NCI-H146 (cell line): ENCODE measurements at regions not wholly inside any gene's neighbourhood (a gene's known extent, or its start where the extent isn't known, plus 50 kb on each side); places are given as distances from the start of the nearest gene placed in this dataset.
A peak's percentile ranks its signal among the peaks of the same experiment; 100 is the strongest.
"Not testable (repeated sequence)": the region's sequence is repeated elsewhere in the genome, so short reads cannot be mapped to it uniquely, and the experiment has no call there.

Experiments used
- DNase-seq: peaks from one replicate; lab custom pipeline; 2025; lab: John Stamatoyannopoulos, UW

DNA sequence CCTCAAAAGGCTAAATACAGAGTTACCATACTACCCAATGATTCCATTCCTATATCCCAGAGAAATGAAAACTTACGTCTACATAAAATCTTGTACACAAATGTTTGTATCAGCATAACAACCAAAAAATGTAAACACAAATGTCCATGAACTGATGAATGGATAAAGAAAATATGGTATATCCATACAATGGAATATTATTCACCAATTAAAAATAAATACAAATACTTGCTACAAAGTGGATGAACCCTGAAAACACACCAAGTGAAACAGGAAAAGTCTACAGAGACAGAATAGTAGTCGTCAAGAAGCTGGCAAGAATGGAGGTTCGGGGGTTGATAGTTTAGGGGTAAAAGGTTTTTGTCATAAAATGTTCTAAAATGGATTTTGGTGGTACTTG lies 54.0 kb upstream of the ANKRD28 start:
- no peak for DNase-seq

GRCh38 chr3:15858547-15859506 lies 61.0 kb upstream of the ANKRD28 start:
- peak; percentile 71 for DNase-seq

- DNase-seq = peak; percentile 92
Measured at GRCh38 chr3:15859507-15860013, 61.8 kb upstream of the ANKRD28 start.

- peak; percentile 92 for DNase-seq
Measured at GRCh38 chr3:15860014-15860934, 62.5 kb upstream of the ANKRD28 start.

GRCh38 chr3:15861163-15861562 lies 63.4 kb upstream of the ANKRD28 start:
- DNase-seq = peak; percentile 3

- DNase-seq = no peak
Measured at GRCh38 chr3:15872807-15873206, 75.0 kb upstream of the ANKRD28 start.

GRCh38 chr3:15873415-15873814 lies 75.6 kb upstream of the ANKRD28 start:
- no peak for DNase-seq

DNA sequence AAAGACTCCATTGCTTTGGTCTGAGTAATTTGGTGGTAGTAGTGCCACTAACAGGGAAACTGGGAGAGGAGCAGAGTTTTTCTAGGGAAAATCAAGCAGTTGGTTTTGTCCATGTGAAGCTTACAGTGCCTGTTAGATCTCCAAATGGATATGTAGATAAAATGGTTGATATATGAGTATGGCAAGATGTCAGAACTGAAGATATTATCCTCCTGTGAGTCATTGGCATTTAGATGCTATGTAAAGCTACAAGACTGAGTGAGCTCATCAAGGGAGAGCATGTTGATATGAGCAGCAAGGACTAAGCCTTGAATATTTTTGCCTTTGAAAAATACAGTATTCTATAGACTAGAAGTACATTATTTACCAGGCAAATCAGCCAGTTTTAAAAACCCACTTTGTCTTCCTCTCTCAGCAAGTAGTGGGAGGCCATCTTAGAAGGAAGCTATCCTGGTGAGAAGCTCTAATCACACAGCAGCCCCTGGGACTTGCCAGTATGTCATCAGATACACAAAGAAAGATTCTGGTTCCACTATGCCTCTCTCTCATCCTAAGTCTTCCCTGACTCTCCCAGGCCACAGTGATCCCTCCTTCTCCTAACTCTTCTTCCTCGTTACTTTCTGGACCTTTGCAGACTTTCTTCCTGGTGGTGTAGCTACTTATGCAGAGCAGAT lies 77.4 kb upstream of the ANKRD28 start:
- no peak for DNase-seq

GRCh38 chr3:15876669-15877068 lies 78.9 kb upstream of the ANKRD28 start:
- DNase-seq = no peak

- DNase-seq = no peak
Measured at GRCh38 chr3:15877813-15878212, 80.0 kb upstream of the ANKRD28 start.

GRCh38 chr3:15879787-15880186 lies 82.0 kb upstream of the ANKRD28 start:
- DNase-seq = not testable (repeated sequence)

DNA sequence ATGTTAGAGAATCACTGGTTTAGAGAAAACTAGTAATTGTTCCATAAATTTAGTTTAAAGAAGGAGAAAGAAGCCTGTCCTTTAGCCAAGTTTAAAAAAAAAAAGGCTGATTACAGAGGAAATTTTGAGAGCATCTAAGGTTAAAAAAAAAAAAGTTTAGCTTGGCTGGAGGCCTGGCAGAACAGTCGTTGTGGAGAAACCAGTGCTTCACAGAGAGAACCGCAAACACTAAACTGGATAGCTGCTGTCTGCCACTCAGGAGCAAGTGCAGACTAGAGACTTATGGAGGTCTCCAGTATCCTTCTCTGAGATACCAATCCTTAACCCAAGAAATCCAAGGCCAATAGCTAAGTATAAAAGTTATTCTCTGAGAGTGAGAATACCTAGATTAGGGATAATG lies 84.8 kb upstream of the ANKRD28 start:
- no peak for DNase-seq

DNA sequence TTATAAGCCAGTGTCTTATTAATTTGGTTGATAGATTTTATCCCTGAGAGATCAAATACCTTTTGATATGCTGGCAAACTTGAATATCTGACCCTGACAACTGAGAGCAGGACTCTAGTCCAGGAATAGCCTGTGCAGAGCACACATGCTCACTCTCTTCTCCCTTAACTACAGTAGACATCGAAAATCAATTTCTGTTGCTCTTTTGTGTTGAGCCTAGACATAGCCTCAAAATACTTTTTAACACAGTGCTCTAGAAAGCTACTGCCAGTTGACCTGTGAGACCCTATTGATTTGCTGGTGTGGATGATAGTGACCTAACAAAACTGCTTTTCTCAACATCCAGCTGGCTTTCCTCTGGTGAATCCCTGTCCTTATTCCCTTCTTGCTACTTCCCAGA lies 86.4 kb upstream of the ANKRD28 start:
- DNase-seq = no peak

DNA sequence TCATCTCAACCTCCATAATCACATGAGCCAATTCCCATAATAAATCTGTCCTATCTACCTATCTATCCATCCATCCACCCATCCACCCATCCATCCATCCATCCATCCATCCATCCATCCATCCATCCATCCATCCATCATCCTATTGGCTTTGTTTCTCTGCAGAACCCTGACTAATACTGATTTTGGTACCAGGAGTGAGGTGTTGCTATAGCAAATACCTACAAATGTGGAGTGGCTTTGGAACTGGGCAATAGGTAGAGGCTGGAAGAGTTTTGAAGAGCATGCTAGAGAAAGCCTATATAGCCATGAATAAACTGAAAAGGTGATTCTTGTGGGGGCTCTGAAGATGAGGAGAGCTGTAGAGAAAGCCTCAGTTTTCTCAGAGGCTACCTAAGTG lies 88.7 kb upstream of the ANKRD28 start:
- DNase-seq = no peak

DNA sequence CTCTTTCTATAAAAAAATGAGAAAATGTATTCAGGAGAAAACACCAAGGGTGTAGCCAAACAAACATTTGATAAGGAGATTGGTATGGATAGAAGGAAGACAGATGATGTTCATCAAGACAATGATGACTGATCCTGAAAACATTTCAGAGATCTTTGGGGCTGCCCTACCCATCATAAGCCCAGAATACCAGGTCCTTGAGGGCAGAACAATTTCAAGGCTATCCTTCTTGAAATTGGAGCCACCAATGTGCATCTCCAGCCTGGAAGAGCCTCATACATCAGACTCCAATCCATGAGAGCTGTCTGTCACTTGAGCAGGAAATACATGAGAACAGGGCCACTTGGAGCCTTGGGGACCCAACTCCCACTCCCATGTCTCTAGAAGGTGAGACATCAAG lies 89.5 kb upstream of the ANKRD28 start:
- no peak for DNase-seq

- DNase-seq = no peak
Measured at GRCh38 chr3:15889936-15890335, 92.2 kb upstream of the ANKRD28 start.

DNA sequence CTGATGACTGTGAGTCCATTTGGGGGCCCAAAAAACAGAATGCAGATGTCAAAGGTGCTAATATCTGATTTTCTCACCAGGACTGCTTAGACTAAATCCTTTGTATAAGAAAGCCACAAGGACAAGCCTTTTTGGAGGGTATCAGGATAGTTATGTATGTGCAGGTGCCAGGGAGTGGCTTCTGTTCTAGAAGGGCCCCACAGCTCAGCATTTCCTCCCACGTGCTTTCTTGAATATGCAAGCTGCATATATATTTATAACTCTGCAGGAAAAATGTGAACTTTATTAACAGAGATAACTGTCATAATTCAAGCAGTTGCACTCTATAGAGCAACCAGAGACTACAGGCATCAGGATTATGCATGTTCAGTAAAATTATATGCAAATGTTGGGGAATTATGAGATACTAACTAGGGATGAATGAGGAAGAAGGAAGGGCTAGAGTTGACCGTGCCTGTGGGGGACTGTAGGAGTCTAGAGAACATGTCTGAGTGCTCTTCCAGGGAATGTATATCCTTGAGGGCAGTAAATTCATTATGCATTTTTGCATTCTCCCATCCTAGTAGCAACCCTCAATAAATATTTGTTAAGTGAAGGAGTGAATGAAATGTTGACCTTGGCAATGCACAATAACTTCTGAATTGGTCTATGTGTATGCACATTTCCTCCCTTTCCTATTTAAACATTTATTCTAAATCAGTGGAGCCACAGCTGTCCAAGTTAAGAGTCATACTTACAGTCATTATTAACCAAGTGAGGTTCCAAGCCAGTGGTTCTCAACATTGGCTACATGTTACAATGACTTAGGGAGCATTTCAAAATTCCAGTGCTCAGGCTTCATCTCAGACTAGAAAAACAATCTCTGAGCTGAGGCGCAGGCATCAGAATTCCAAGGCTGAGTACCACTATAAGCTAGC lies 94.8 kb upstream of the ANKRD28 start:
- no peak for DNase-seq

GRCh38 chr3:15894382-15894781 lies 96.6 kb upstream of the ANKRD28 start:
- no peak for DNase-seq

- DNase-seq = no peak
Measured at GRCh38 chr3:15896500-15896899, 98.7 kb upstream of the ANKRD28 start.

DNA sequence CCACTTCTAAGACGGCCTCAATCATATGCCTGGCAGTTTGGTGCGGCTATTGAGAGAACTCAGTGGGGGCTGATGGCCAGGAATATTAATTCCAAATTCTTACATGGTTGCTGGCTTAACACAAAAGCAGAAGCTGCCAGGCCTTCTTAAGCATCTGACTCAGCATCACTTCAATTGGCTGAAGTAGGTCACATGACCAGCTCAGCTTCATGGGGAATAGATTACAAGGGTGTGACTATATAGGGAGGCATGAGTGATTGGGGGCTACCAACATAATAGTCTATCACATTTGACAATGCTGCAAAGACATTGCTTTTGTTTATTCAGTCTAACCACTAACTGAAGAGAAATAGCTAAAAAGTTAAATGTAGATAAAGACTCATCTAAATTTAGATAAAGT lies 101.6 kb upstream of the ANKRD28 start:
- no peak for DNase-seq

- no peak for DNase-seq
Measured at GRCh38 chr3:15903164-15903563, 105.4 kb upstream of the ANKRD28 start.
